ENCODE measurements at regions not wholly inside any gene's neighbourhood (a gene's known extent, or its start where the extent isn't known, plus 50 kb on each side); places are given as distances from the start of the nearest gene placed in this dataset.

- H2BK12ac ChIP-seq (ENCODE audit: low read length in 2 of 2): no peak overlapping the region
- no peaks in the 10 kb centered on the region for H3K36me3 ChIP-seq (ENCODE audit: control insufficient read depth in 1 of 2, insufficient read depth in 2 of 2, low read depth in 1 of 2, low read length in 2 of 2)
- DNase-seq: no peak
- no peak overlapping the region for H3K4me3 ChIP-seq (ENCODE audit: insufficient read depth in 1 of 2, low read depth in 1 of 2, low read length in 2 of 2)
- H3K79me1 ChIP-seq (replicated peaks; ENCODE audit: low read length, poor library complexity, severe bottlenecking): no peaks in the 10 kb centered on the region
- no peaks in the 10 kb centered on the region for H3K27me3 ChIP-seq (ENCODE audit: control insufficient read depth in 1 of 2, insufficient read depth in 1 of 2, low read length in 2 of 2)
- no peak overlapping the region for H3K18ac ChIP-seq (ENCODE audit: low read depth in 1 of 2, low read length in 2 of 2)
- H2BK5ac ChIP-seq (ENCODE audit: low read depth, low read length, poor library complexity, severe bottlenecking): no peak overlapping the region
- no peak overlapping the region for H2BK120ac ChIP-seq (ENCODE audit: low read depth, low read length)
- H3K9ac ChIP-seq (ENCODE audit: low read length): no peak overlapping the region
- H2AK5ac ChIP-seq (ENCODE audit: low read length, severe bottlenecking): no peak overlapping the region
- H4K91ac ChIP-seq (ENCODE audit: low read length): no peak overlapping the region
- H4K8ac ChIP-seq (ENCODE audit: low read length): no peak overlapping the region
- H3K4ac ChIP-seq (ENCODE audit: low read depth in 1 of 2, low read length in 2 of 2): no peak overlapping the region
- no peak overlapping the region for H2AFZ ChIP-seq (ENCODE audit: low read depth, low read length)
- H3K4me1 ChIP-seq (ENCODE audit: control insufficient read depth, insufficient read depth, low read depth, low read length): no peaks in the 10 kb centered on the region
- no peaks in the 10 kb centered on the region for H3K9me3 ChIP-seq (ENCODE audit: control insufficient read depth, low read length)
- no peak overlapping the region for H3K23ac ChIP-seq (ENCODE audit: low read length in 2 of 2)
- H2BK15ac ChIP-seq (ENCODE audit: low read depth, poor library complexity, severe bottlenecking): no peak overlapping the region
- no peak overlapping the region for H3K4me2 ChIP-seq (ENCODE audit: low read length, poor library complexity, severe bottlenecking)
- H3K27ac ChIP-seq (ENCODE audit: low read length, poor library complexity, severe bottlenecking): no peak overlapping the region
- WGBS: 100% methylated on average over 1 of the region's 1 CpG
- no peak overlapping the region for H3K14ac ChIP-seq (ENCODE audit: low read length in 2 of 2)
Observed at GRCh38 chr13:108121406-108121805, 93.9 kb downstream of the LIG4 start.

- Histone ChIP-seq H3K4me1 (ENCODE audit: control insufficient read depth, insufficient read depth, low read depth, low read length) (no peaks in the 10 kb centered on the region), H3K9me3 (ENCODE audit: control insufficient read depth, low read length) (no peaks in the 10 kb centered on the region), H3K14ac (ENCODE audit: low read length in 2 of 2) (no peak overlapping the region), H2BK5ac (ENCODE audit: low read depth, low read length, poor library complexity, severe bottlenecking) (no peak overlapping the region), H4K8ac (ENCODE audit: low read length) (no peak overlapping the region), H3K36me3 (ENCODE audit: control insufficient read depth in 1 of 2, insufficient read depth in 2 of 2, low read depth in 1 of 2, low read length in 2 of 2) (no peaks in the 10 kb centered on the region), H4K91ac (ENCODE audit: low read length) (no peak overlapping the region), H2BK120ac (ENCODE audit: low read depth, low read length) (no peak overlapping the region), H3K79me1 (replicated peaks; ENCODE audit: low read length, poor library complexity, severe bottlenecking) (no peaks in the 10 kb centered on the region), H3K9ac (ENCODE audit: low read length) (no peak overlapping the region), H2AFZ (ENCODE audit: low read depth, low read length) (no peak overlapping the region), H3K4ac (ENCODE audit: low read depth in 1 of 2, low read length in 2 of 2) (no peak overlapping the region), H3K4me2 (ENCODE audit: low read length, poor library complexity, severe bottlenecking) (no peak overlapping the region), H3K27ac (ENCODE audit: low read length, poor library complexity, severe bottlenecking) (no peak overlapping the region), H3K27me3 (ENCODE audit: control insufficient read depth in 1 of 2, insufficient read depth in 1 of 2, low read length in 2 of 2) (no peaks in the 10 kb centered on the region), H3K4me3 (ENCODE audit: insufficient read depth in 1 of 2, low read depth in 1 of 2, low read length in 2 of 2) (no peak overlapping the region), H3K23ac (ENCODE audit: low read length in 2 of 2) (no peak overlapping the region), H2BK12ac (ENCODE audit: low read length in 2 of 2) (no peak overlapping the region), H2BK15ac (ENCODE audit: low read depth, poor library complexity, severe bottlenecking) (no peak overlapping the region), H2AK5ac (ENCODE audit: low read length, severe bottlenecking) (no peak overlapping the region), H3K18ac (ENCODE audit: low read depth in 1 of 2, low read length in 2 of 2) (no peak overlapping the region)
- 70% methylated on average over 7 of the region's 7 CpGs for WGBS
- DNase-seq: no peak
Observed at GRCh38 chr13:108120856-108121255, 94.5 kb downstream of the LIG4 start.

- Histone ChIP-seq H3K9ac (ENCODE audit: low read length) (no peak overlapping the region), H4K91ac (ENCODE audit: low read length) (no peak overlapping the region), H2BK15ac (ENCODE audit: low read depth, poor library complexity, severe bottlenecking) (no peak overlapping the region), H3K79me1 (replicated peaks; ENCODE audit: low read length, poor library complexity, severe bottlenecking) (no peaks in the 10 kb centered on the region), H3K4me1 (ENCODE audit: control insufficient read depth, insufficient read depth, low read depth, low read length) (no peaks in the 10 kb centered on the region), H4K8ac (ENCODE audit: low read length) (no peak overlapping the region), H3K18ac (ENCODE audit: low read depth in 1 of 2, low read length in 2 of 2) (no peak overlapping the region), H3K36me3 (ENCODE audit: control insufficient read depth in 1 of 2, insufficient read depth in 2 of 2, low read depth in 1 of 2, low read length in 2 of 2) (no peaks in the 10 kb centered on the region), H2BK120ac (ENCODE audit: low read depth, low read length) (no peak overlapping the region), H3K14ac (ENCODE audit: low read length in 2 of 2) (no peak overlapping the region), H3K9me3 (ENCODE audit: control insufficient read depth, low read length) (no peaks in the 10 kb centered on the region), H2AFZ (ENCODE audit: low read depth, low read length) (no peak overlapping the region), H3K27ac (ENCODE audit: low read length, poor library complexity, severe bottlenecking) (no peak overlapping the region), H2BK12ac (ENCODE audit: low read length in 2 of 2) (no peak overlapping the region), H3K4me3 (ENCODE audit: insufficient read depth in 1 of 2, low read depth in 1 of 2, low read length in 2 of 2) (no peak overlapping the region), H3K27me3 (ENCODE audit: control insufficient read depth in 1 of 2, insufficient read depth in 1 of 2, low read length in 2 of 2) (no peaks in the 10 kb centered on the region), H3K4ac (ENCODE audit: low read depth in 1 of 2, low read length in 2 of 2) (no peak overlapping the region), H3K23ac (ENCODE audit: low read length in 2 of 2) (no peak overlapping the region), H3K4me2 (ENCODE audit: low read length, poor library complexity, severe bottlenecking) (no peak overlapping the region), H2BK5ac (ENCODE audit: low read depth, low read length, poor library complexity, severe bottlenecking) (no peak overlapping the region), H2AK5ac (ENCODE audit: low read length, severe bottlenecking) (no peak overlapping the region)
- 55% methylated on average over 6 of the region's 6 CpGs for WGBS
- DNase-seq: no peak
Observed at GRCh38 chr13:108120302-108120701, 95.0 kb downstream of the LIG4 start.

GRCh38 chr13:108115738-108116137 is 99.6 kb downstream of the LIG4 start:
- no peak overlapping the region for H3K4ac ChIP-seq (ENCODE audit: low read depth in 1 of 2, low read length in 2 of 2)
- no peak overlapping the region for H3K14ac ChIP-seq (ENCODE audit: low read length in 2 of 2)
- no peak overlapping the region for H3K18ac ChIP-seq (ENCODE audit: low read depth in 1 of 2, low read length in 2 of 2)
- no peak overlapping the region for H3K23ac ChIP-seq (ENCODE audit: low read length in 2 of 2)
- H2AFZ ChIP-seq (ENCODE audit: low read depth, low read length): no peak overlapping the region
- no peaks in the 10 kb centered on the region for H3K36me3 ChIP-seq (ENCODE audit: control insufficient read depth in 1 of 2, insufficient read depth in 2 of 2, low read depth in 1 of 2, low read length in 2 of 2)
- DNase-seq: no peak
- H3K79me1 ChIP-seq (replicated peaks; ENCODE audit: low read length, poor library complexity, severe bottlenecking): no peaks in the 10 kb centered on the region
- H3K27me3 ChIP-seq (ENCODE audit: control insufficient read depth in 1 of 2, insufficient read depth in 1 of 2, low read length in 2 of 2): no peaks in the 10 kb centered on the region
- H2BK15ac ChIP-seq (ENCODE audit: low read depth, poor library complexity, severe bottlenecking): no peak overlapping the region
- no peak overlapping the region for H4K8ac ChIP-seq (ENCODE audit: low read length)
- H3K4me1 ChIP-seq (ENCODE audit: control insufficient read depth, insufficient read depth, low read depth, low read length): no peaks in the 10 kb centered on the region
- H3K4me2 ChIP-seq (ENCODE audit: low read length, poor library complexity, severe bottlenecking): no peak overlapping the region
- no peak overlapping the region for H4K91ac ChIP-seq (ENCODE audit: low read length)
- no peak overlapping the region for H2BK120ac ChIP-seq (ENCODE audit: low read depth, low read length)
- no peak overlapping the region for H3K9ac ChIP-seq (ENCODE audit: low read length)
- H2BK5ac ChIP-seq (ENCODE audit: low read depth, low read length, poor library complexity, severe bottlenecking): no peak overlapping the region
- WGBS: 65% methylated on average over 1 of the region's 1 CpG
- no peak overlapping the region for H2BK12ac ChIP-seq (ENCODE audit: low read length in 2 of 2)
- H2AK5ac ChIP-seq (ENCODE audit: low read length, severe bottlenecking): no peak overlapping the region
- H3K9me3 ChIP-seq (ENCODE audit: control insufficient read depth, low read length): no peaks in the 10 kb centered on the region
- no peak overlapping the region for H3K27ac ChIP-seq (ENCODE audit: low read length, poor library complexity, severe bottlenecking)
- no peak overlapping the region for H3K4me3 ChIP-seq (ENCODE audit: insufficient read depth in 1 of 2, low read depth in 1 of 2, low read length in 2 of 2)

Data from mesenchymal stem cell (in vitro differentiated cells and primary cell).